Transverse colon (tissue), 4 donors: ENCODE measurements at regions not wholly inside any gene's neighbourhood (a gene's known extent, or its start where the extent isn't known, plus 50 kb on each side); places are given as distances from the start of the nearest gene placed in this dataset.

Experiments used
- DNase-seq: peaks from one replicate; pipeline ENCODE4 v3.0.0-alpha.2; 2019
- H3K27ac ChIP-seq, 4 donors: fragments of 200-600 bp; sonication (generic); 2 replicates each; pipeline ENCODE4 v1.5.1; 2016 to 2018; ENCODE audit warnings: inconsistent platforms in 4 of 4
- H3K27me3 ChIP-seq: fragments of 200-600 bp; sonication (generic); 2 replicates; pipeline ENCODE4 v1.5.1; 2017; ENCODE audit warnings: inconsistent platforms
- H3K36me3 ChIP-seq, 4 donors: fragments of 200-600 bp; sonication (generic); 2 replicates each; pipeline ENCODE4 v1.5.1; 2017 to 2019; ENCODE audit warnings: inconsistent platforms in 4 of 4
- H3K4me1 ChIP-seq, 4 donors: fragments of 200-600 bp; sonication (generic); 2 replicates each; pipeline ENCODE4 v1.5.1; 2017 to 2020; ENCODE audit warnings: inconsistent platforms in 4 of 4
- H3K4me3 ChIP-seq, 4 donors: fragments of 200-600 bp; sonication (generic); 1 replicate in 1 of 4; 2 replicates in 3 of 4; pipeline versions ENCODE4 v1.5.1 to v1.6.1; 2017 to 2019; ENCODE audit warnings: inconsistent platforms in 4 of 4
- H3K9me3 ChIP-seq, 2 donors: fragments of 200-600 bp; sonication (generic); 2 replicates each; pipeline ENCODE4 v1.5.1; 2017 to 2019; ENCODE audit warnings: inconsistent platforms in 2 of 2
- CTCF ChIP-seq, 5 experiments: fragments of 200-600 bp in 3 of 5; fragments of 450-650 bp in 2 of 5; sonication (generic) in 3 of 5; IDR thresholded peaks; 1 replicate in 2 of 5; 2 replicates in 3 of 5; pipeline ENCODE4 v1.5.1; 2016 to 2017; ENCODE audit warnings: antibody characterized with exemption in 5 of 5, inconsistent platforms in 3 of 5, mild to moderate bottlenecking in 2 of 5, moderate library complexity in 1 of 5
- EP300 ChIP-seq: sonication (generic); formaldehyde crosslinking; IDR thresholded peaks from one replicate; pipeline ENCODE4 v1.6.1; 2017; ENCODE audit warnings: antibody characterized with exemption, low read depth
- POLR2A ChIP-seq: fragments of 450-650 bp; IDR thresholded peaks from one replicate; pipeline ENCODE4 v1.6.1; 2016; ENCODE audit warnings: antibody characterized with exemption, mild to moderate bottlenecking, moderate library complexity
- POLR2AphosphoS5 ChIP-seq, 3 donors: sonication (generic); formaldehyde crosslinking; IDR thresholded peaks; one replicate each; pipeline ENCODE4 v1.6.1; 2016; ENCODE audit warnings: antibody characterized with exemption in 3 of 3
- WGBS, 2 donors: methylation state at CpG; one replicate each; pipeline ENCODE4 v1.1.5; 2018; ENCODE audit warnings: low coverage in 1 of 2; 5-methylcytosine and 5-hydroxymethylcytosine counted together
- in situ Hi-C, 4 donors: fragments of 200-750 bp; cut with MboI; loops; one replicate each; pipeline versions ENCODE4 v1.15.0 to v1.15.1; 2017; ENCODE audit warnings: low sequenced_read_pairs in 3 of 4, low pct_ligation_motif_present in 1 of 4, low pct_unique_long_range_greater_than_20kb in 1 of 4
- intact Hi-C: fragments of 100-400 bp; cut with DNase I; formaldehyde crosslinking; loops from one replicate; pipeline ENCODE4 v1.15.1; 2023; ENCODE audit warnings: low total_unique reads

- intact Hi-C loops (no loop called here), in situ Hi-C loops (no loop called here)
- Histone ChIP-seq H3K4me3 (no peak overlapping the region), H3K9me3 (no peaks in the 10 kb centered on the region), H3K36me3 (no peaks in the 10 kb centered on the region), H3K4me1 (peaks cover 0 to 5% (median 0%) of the 10 kb centered on the region in 4 donors), H3K27me3 (no peaks in the 10 kb centered on the region), H3K27ac (no peak overlapping the region)
- TF ChIP-seq POLR2A: no peak
- TF ChIP-seq POLR2AphosphoS5 (IDR thresholded peaks at IDR 0.05): no peak
- no peak for TF ChIP-seq EP300
- 44 to 64% methylated on average over 6 of the region's 6 CpGs for WGBS, 2 donors
- DNase-seq: no peak
These were observed 109.9 kb upstream of the NFIB start for GRCh38 chr9:14423815-14424261.

GRCh38 chr9:14421291-14421690 lies 107.3 kb upstream of the NFIB start:
- no peaks in the 10 kb centered on the region for H3K9me3 ChIP-seq
- in situ Hi-C loops (no loop called here), intact Hi-C loops (no loop called here)
- 79 to 81% methylated on average over 1 of the region's 1 CpG for WGBS, 2 donors
- no peak overlapping the region for H3K4me3 ChIP-seq
- H3K4me1 ChIP-seq: no peaks in the 10 kb centered on the region
- TF ChIP-seq POLR2AphosphoS5 (IDR thresholded peaks at IDR 0.05) (no peak), EP300 (no peak), POLR2A (no peak), CTCF (IDR thresholded peaks at IDR 0.05) (no peak)
- H3K27me3 ChIP-seq: no peaks in the 10 kb centered on the region
- H3K36me3 ChIP-seq: no peaks in the 10 kb centered on the region
- no peak overlapping the region for H3K27ac ChIP-seq
- no peak for DNase-seq

GRCh38 chr9:14418941-14419937 lies 105.3 kb upstream of the NFIB start:
- H3K27ac ChIP-seq: no peak overlapping the region
- H3K4me1 ChIP-seq: no peaks in the 10 kb centered on the region
- H3K9me3 ChIP-seq: no peaks in the 10 kb centered on the region
- in situ Hi-C loops: no loop called here
- no peak overlapping the region for H3K4me3 ChIP-seq
- H3K36me3 ChIP-seq: no peaks in the 10 kb centered on the region
- TF ChIP-seq POLR2AphosphoS5 (IDR thresholded peaks at IDR 0.05): no peak
- TF ChIP-seq EP300: no peak
- TF ChIP-seq POLR2A: no peak
- TF ChIP-seq CTCF (IDR thresholded peaks at IDR 0.05): no peak
- H3K27me3 ChIP-seq: no peaks in the 10 kb centered on the region
- intact Hi-C loops: no loop called here
- DNase-seq: no peak
- 45 to 77% methylated on average over 11 to 16 of the region's 16 CpGs for WGBS, 2 donors

- in situ Hi-C loops (no loop called here), intact Hi-C loops (no loop called here)
- H3K36me3 ChIP-seq: no peaks in the 10 kb centered on the region
- H3K27me3 ChIP-seq: no peaks in the 10 kb centered on the region
- DNase-seq: no peak
- WGBS, 2 donors: 55 to 66% methylated on average over 3 to 5 of the region's 5 CpGs
- no peak overlapping the region for H3K4me3 ChIP-seq
- TF ChIP-seq POLR2A (no peak), CTCF (IDR thresholded peaks at IDR 0.05) (no peak), POLR2AphosphoS5 (IDR thresholded peaks at IDR 0.05) (no peak), EP300 (no peak)
- no peaks in the 10 kb centered on the region for H3K9me3 ChIP-seq
- H3K27ac ChIP-seq: no peak overlapping the region
- no peaks in the 10 kb centered on the region for H3K4me1 ChIP-seq
These were observed 104.5 kb upstream of the NFIB start for GRCh38 chr9:14418301-14418940.
